Activated CD8-positive, alpha-beta memory T cell treated with anti-CD3 and anti-CD28 coated beads, Interleukin-2, amount 50 U/mL, for 4 hours (primary cell): ENCODE measurements at regions not wholly inside any gene's neighbourhood (a gene's known extent, or its start where the extent isn't known, plus 50 kb on each side); places are given as distances from the start of the nearest gene placed in this dataset.

Experiments used
- DNase-seq: peaks from one replicate; pipeline ENCODE4 v3.0.0-alpha.2; 2020

- peak; percentile 78 for DNase-seq
Measured at GRCh38 chr1:5514527-5515183, 477.6 kb downstream of the NPHP4 start.

- no peak for DNase-seq
Measured at GRCh38 chr1:5513846-5514526, 478.2 kb downstream of the NPHP4 start.

GRCh38 chr1:5513179-5513578, 479.0 kb downstream of the NPHP4 start:
- DNase-seq, result no peak

- DNase-seq, result no peak
Measured at GRCh38 chr1:5511381-5512097, 480.7 kb downstream of the NPHP4 start.

- DNase-seq, result peak; percentile 77
Measured at GRCh38 chr1:5509664-5510452, 482.4 kb downstream of the NPHP4 start.

GRCh38 chr1:5508669-5509330, 483.4 kb downstream of the NPHP4 start:
- DNase-seq, result no peak

- DNase-seq, result no peak
Measured at GRCh38 chr1:5507340-5507739, 484.9 kb downstream of the NPHP4 start.

- no peak for DNase-seq
Measured at GRCh38 chr1:5506634-5507033, 485.6 kb downstream of the NPHP4 start.

GRCh38 chr1:5505944-5506343, 486.3 kb downstream of the NPHP4 start:
- no peak for DNase-seq

- DNase-seq, result no peak
Measured at GRCh38 chr1:5504364-5504740, 487.9 kb downstream of the NPHP4 start.

- DNase-seq, result no peak
Measured at GRCh38 chr1:5503556-5504363, 488.5 kb downstream of the NPHP4 start.

GRCh38 chr1:5502311-5503194, 489.7 kb downstream of the NPHP4 start:
- DNase-seq, result no peak

GRCh38 chr1:5501206-5501930, 490.9 kb downstream of the NPHP4 start:
- no peak for DNase-seq

GRCh38 chr1:5500541-5500940, 491.7 kb downstream of the NPHP4 start:
- DNase-seq, result no peak

GRCh38 chr1:5497503-5497902, 494.7 kb downstream of the NPHP4 start:
- DNase-seq, result no peak

GRCh38 chr1:5495596-5496410, 496.4 kb downstream of the NPHP4 start:
- DNase-seq, result no peak

GRCh38 chr1:5494518-5494917, 497.7 kb downstream of the NPHP4 start:
- DNase-seq, result no peak

GRCh38 chr1:5493851-5494311, 498.3 kb downstream of the NPHP4 start:
- DNase-seq, result no peak

GRCh38 chr1:5493275-5493674, 498.9 kb downstream of the NPHP4 start:
- DNase-seq, result no peak
